ENCODE measurements at regions not wholly inside any gene's neighbourhood (a gene's known extent, or its start where the extent isn't known, plus 50 kb on each side); places are given as distances from the start of the nearest gene placed in this dataset.

GRCh38 chr9:96164268-96164683, 137.7 kb downstream of the HSD17B3 start:
- no peak overlapping the region for H3K4me3 ChIP-seq (ENCODE audit: low read depth, low read length)
- no peak for TF ChIP-seq CTCF (IDR thresholded peaks at IDR 0.05; ENCODE audit: borderline replicate concordance, insufficient read depth, low read depth, low read length)

GRCh38 chr9:96163712-96164111, 138.3 kb downstream of the HSD17B3 start:
- no peak overlapping the region for H3K4me3 ChIP-seq (ENCODE audit: low read depth, low read length)
- TF ChIP-seq CTCF (IDR thresholded peaks at IDR 0.05; ENCODE audit: borderline replicate concordance, insufficient read depth, low read depth, low read length), result no peak

- no peak for TF ChIP-seq CTCF (IDR thresholded peaks at IDR 0.05; ENCODE audit: borderline replicate concordance, insufficient read depth, low read depth, low read length)
- H3K4me3 ChIP-seq (ENCODE audit: low read depth, low read length), result no peak overlapping the region
Observed at GRCh38 chr9:96163161-96163560, 138.8 kb downstream of the HSD17B3 start.

GRCh38 chr9:96161819-96162218, 140.2 kb downstream of the HSD17B3 start:
- no peak for TF ChIP-seq CTCF (IDR thresholded peaks at IDR 0.05; ENCODE audit: borderline replicate concordance, insufficient read depth, low read depth, low read length)
- H3K4me3 ChIP-seq (ENCODE audit: low read depth, low read length), result no peak overlapping the region

- TF ChIP-seq CTCF (IDR thresholded peaks at IDR 0.05; ENCODE audit: borderline replicate concordance, insufficient read depth, low read depth, low read length), result no peak
- no peak overlapping the region for H3K4me3 ChIP-seq (ENCODE audit: low read depth, low read length)
Observed at GRCh38 chr9:96160866-96161265, 141.1 kb downstream of the HSD17B3 start.

GRCh38 chr9:96160168-96160567, 141.8 kb downstream of the HSD17B3 start:
- no peak for TF ChIP-seq CTCF (IDR thresholded peaks at IDR 0.05; ENCODE audit: borderline replicate concordance, insufficient read depth, low read depth, low read length)
- no peak overlapping the region for H3K4me3 ChIP-seq (ENCODE audit: low read depth, low read length)

- TF ChIP-seq CTCF (IDR thresholded peaks at IDR 0.05; ENCODE audit: borderline replicate concordance, insufficient read depth, low read depth, low read length), result no peak
- H3K4me3 ChIP-seq (ENCODE audit: low read depth, low read length), result no peak overlapping the region
Observed at GRCh38 chr9:96159596-96159995, 142.4 kb downstream of the HSD17B3 start.

All from GM12875 (cell line).